Upper lobe of left lung (tissue), 6 donors: ENCODE measurements at regions not wholly inside any gene's neighbourhood (a gene's known extent, or its start where the extent isn't known, plus 50 kb on each side); places are given as distances from the start of the nearest gene placed in this dataset.

ENCODE experiments used
- ATAC-seq, 2 donors: fragments of 200-7000 bp; cut with Tn5 transposase; one replicate each; pipeline ENCODE4 v1.9.1; 2022; ENCODE audit warnings: mild to moderate bottlenecking in 2 of 2, moderate library complexity in 2 of 2; ENCODE audit not compliant: low FRiP score in 2 of 2
- DNase-seq, 2 donors: peaks; one replicate each; pipeline ENCODE4 v3.0.0-alpha.2; 2019 to 2020
- H3K27ac ChIP-seq, 4 donors: fragments of 200-600 bp; sonication (generic); one replicate each; pipeline ENCODE4 v1.5.1; 2016 to 2019
- H3K27me3 ChIP-seq, 4 donors: fragments of 200-600 bp; sonication (generic); one replicate each; pipeline ENCODE4 v1.5.1; 2017 to 2019
- H3K36me3 ChIP-seq, 4 donors: fragments of 200-600 bp; sonication (generic); one replicate each; pipeline ENCODE4 v1.5.1; 2016 to 2019
- H3K4me1 ChIP-seq, 4 donors: fragments of 200-600 bp; sonication (generic); one replicate each; pipeline ENCODE4 v1.5.1; 2018 to 2019
- H3K4me3 ChIP-seq, 4 donors: fragments of 200-600 bp; sonication (generic); one replicate each; pipeline ENCODE4 v1.5.1; 2017 to 2019; ENCODE audit warnings: mild to moderate bottlenecking in 2 of 4, moderate library complexity in 1 of 4
- H3K9me3 ChIP-seq, 4 donors: fragments of 200-600 bp; sonication (generic); one replicate each; pipeline ENCODE4 v1.5.1; 2018 to 2019
- CTCF ChIP-seq, 6 experiments: fragments of 450-650 bp in 4 of 6; fragments of 200-600 bp in 2 of 6; sonication (generic) in 2 of 6; IDR thresholded peaks; one replicate each; pipeline ENCODE4 v1.5.1; 2016 to 2019; ENCODE audit warnings: antibody characterized with exemption in 6 of 6
- EP300 ChIP-seq, 4 donors: sonication (generic); formaldehyde crosslinking; IDR thresholded peaks; one replicate each; pipeline ENCODE4 v1.5.1; 2017; ENCODE audit warnings: antibody characterized with exemption in 4 of 4, control low read depth in 2 of 4
- POLR2A ChIP-seq, 4 donors: fragments of 450-650 bp; IDR thresholded peaks; one replicate each; pipeline ENCODE4 v1.5.1; 2016 to 2017; ENCODE audit warnings: antibody characterized with exemption in 4 of 4, mild to moderate bottlenecking in 2 of 4
- POLR2AphosphoS5 ChIP-seq, 2 donors: sonication (generic); formaldehyde crosslinking; IDR thresholded peaks; one replicate each; pipeline ENCODE4 v1.5.1; 2017; ENCODE audit warnings: antibody characterized with exemption in 2 of 2
- WGBS, 2 donors: methylation state at CpG; one replicate each; pipeline ENCODE4 v1.1.5; 2017 to 2018; 5-methylcytosine and 5-hydroxymethylcytosine counted together
- donor health status: DM: no; HTN: no; CAD: no; lungs with moderate emphysema.
- donor health status: DM: no; HTN: yes; CAD: no; lungs with severe emphysema.

GRCh38 chr1:229846351-229846750 lies 220.3 kb downstream of the URB2 start:
- H3K4me1 ChIP-seq = peaks cover 0 to 13% (median 8%) of the 10 kb centered on the region in 4 donors
- H3K4me3 ChIP-seq = no peak overlapping the region
- no peak for DNase-seq
- ATAC-seq = no peak
- H3K36me3 ChIP-seq = no peaks in the 10 kb centered on the region
- no peaks in the 10 kb centered on the region for H3K9me3 ChIP-seq
- WGBS, 2 donors = 89 to 92% methylated on average over 5 of the region's 5 CpGs
- H3K27me3 ChIP-seq = no peaks in the 10 kb centered on the region
- no peak overlapping the region for H3K27ac ChIP-seq
- TF ChIP-seq POLR2A (IDR thresholded peaks at IDR 0.05) (no peak), POLR2AphosphoS5 (IDR thresholded peaks at IDR 0.05) (no peak), EP300 (IDR thresholded peaks at IDR 0.05) (no peak), CTCF (IDR thresholded peaks at IDR 0.05) (no peak)

DNA sequence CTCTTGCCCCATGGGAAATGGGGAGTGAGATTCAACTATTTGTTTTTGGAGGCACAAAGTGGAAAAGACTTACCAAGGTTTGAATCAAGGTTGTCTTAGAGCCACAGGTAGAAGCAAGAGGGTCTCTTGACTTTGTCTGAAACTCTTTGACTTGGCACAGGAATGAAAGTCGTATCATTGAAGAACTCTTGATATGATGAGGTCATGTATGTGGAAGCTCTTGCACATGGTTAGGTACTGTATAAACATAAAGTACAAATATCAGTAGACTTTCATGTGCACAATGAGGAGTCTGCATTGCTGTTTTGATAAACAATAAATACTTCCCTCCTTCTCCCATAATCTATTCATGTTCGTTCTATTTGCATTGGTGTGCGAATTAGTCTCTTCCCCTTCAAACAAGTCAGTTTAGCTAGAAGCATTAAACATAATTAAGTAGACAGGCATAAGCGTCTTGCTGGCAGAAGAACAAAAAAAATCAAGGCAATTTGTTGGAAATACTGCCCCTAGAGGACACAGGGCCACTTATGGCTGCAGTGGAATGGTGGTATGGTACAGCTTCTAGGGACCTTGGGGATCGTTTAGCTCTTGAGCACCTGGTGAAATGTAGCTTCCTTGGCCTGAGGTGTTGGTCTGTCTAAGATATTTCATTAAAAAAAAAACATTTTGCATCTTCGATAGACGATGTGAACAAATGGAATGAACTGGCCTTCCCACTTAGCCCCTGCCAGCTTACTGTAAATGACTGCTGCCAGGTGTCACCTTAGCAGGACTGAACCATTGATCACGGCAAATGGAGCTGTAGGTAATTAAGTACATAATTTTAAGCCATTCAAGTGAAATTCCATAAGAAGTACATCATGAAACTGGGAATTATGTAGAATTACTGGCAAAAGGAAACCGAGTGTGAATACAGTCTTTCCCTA lies 218.0 kb upstream of the GALNT2 start:
- peak overlapping the region in 1 of 4 donors; percentile 7 for H3K27ac ChIP-seq
- no peaks in the 10 kb centered on the region for H3K36me3 ChIP-seq
- WGBS, 2 donors = 58 to 63% methylated on average over 9 of the region's 9 CpGs
- no peak overlapping the region for H3K4me3 ChIP-seq
- ATAC-seq (no peak), DNase-seq (no peak)
- no peak for TF ChIP-seq POLR2AphosphoS5 (IDR thresholded peaks at IDR 0.05)
- TF ChIP-seq CTCF (IDR thresholded peaks at IDR 0.05) = peak in 4 of 6 experiments; percentile 21 to 45 (median 30)
- H3K27me3 ChIP-seq = no peaks in the 10 kb centered on the region
- peaks cover 0 to 10% (median 7%) of the 10 kb centered on the region in 4 donors for H3K4me1 ChIP-seq
- H3K9me3 ChIP-seq = no peaks in the 10 kb centered on the region

DNA sequence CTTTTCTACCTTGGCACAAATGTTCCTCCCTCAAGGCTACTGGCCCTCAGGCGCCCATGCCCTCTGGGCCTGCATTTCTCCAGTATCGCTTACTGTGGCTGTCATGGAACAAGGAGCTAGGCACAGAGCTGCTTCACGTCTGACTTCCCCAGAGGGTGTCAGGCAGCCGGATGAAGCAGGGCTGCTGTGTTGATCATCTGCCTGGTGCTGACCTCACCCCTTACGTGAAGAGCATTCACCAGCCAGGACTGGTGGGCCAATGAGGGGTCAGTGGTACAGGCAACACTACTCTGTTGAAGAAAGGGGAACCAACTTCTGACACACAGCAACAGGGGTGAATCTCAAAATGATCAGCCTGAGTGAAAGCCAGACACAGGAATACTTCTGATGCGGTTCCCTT lies 215.5 kb upstream of the GALNT2 start:
- no peaks in the 10 kb centered on the region for H3K27me3 ChIP-seq
- no peak overlapping the region for H3K27ac ChIP-seq
- H3K9me3 ChIP-seq = no peaks in the 10 kb centered on the region
- TF ChIP-seq POLR2A (IDR thresholded peaks at IDR 0.05) (no peak), CTCF (IDR thresholded peaks at IDR 0.05) (no peak), EP300 (IDR thresholded peaks at IDR 0.05) (no peak), POLR2AphosphoS5 (IDR thresholded peaks at IDR 0.05) (no peak)
- H3K4me1 ChIP-seq = no peaks in the 10 kb centered on the region
- no peak for DNase-seq
- H3K36me3 ChIP-seq = no peaks in the 10 kb centered on the region
- no peak overlapping the region for H3K4me3 ChIP-seq
- no peak for ATAC-seq
- WGBS, 2 donors = 85 to 94% methylated on average over 3 to 6 of the region's 6 CpGs

DNA sequence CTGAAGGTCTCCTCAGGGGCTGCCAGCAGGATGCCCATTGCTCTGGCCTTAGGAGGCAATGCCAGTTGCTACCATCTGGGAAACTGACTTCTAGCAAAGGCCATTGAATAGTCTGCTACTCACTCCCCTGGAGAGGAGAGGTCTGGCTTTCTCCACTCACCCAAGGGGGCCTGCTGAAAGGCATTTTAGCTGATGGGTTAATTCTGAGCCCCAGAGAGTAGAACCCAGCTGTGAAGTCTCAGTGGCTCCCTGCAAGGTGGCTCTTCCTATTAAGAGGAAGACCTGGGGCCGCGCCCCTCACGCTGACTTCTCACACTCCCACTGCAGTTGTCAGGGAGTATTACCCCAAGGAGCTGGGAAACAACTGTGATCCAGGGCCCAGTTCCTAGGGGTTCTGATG lies 213.3 kb upstream of the GALNT2 start:
- ATAC-seq (no peak), DNase-seq (no peak)
- H3K9me3 ChIP-seq = no peaks in the 10 kb centered on the region
- H3K4me1 ChIP-seq = no peaks in the 10 kb centered on the region
- 95% methylated on average over 3 of the region's 3 CpGs for WGBS, 2 donors
- no peaks in the 10 kb centered on the region for H3K36me3 ChIP-seq
- no peak overlapping the region for H3K4me3 ChIP-seq
- H3K27me3 ChIP-seq = no peaks in the 10 kb centered on the region
- TF ChIP-seq EP300 (IDR thresholded peaks at IDR 0.05) = no peak
- no peak for TF ChIP-seq POLR2AphosphoS5 (IDR thresholded peaks at IDR 0.05)
- no peak for TF ChIP-seq CTCF (IDR thresholded peaks at IDR 0.05)
- no peak for TF ChIP-seq POLR2A (IDR thresholded peaks at IDR 0.05)
- H3K27ac ChIP-seq = no peak overlapping the region

GRCh38 chr1:229854620-229855019 lies 212.4 kb upstream of the GALNT2 start:
- DNase-seq = no peak
- TF ChIP-seq CTCF (IDR thresholded peaks at IDR 0.05) = no peak
- no peak for TF ChIP-seq EP300 (IDR thresholded peaks at IDR 0.05)
- TF ChIP-seq POLR2AphosphoS5 (IDR thresholded peaks at IDR 0.05) = no peak
- no peak for TF ChIP-seq POLR2A (IDR thresholded peaks at IDR 0.05)
- ATAC-seq = no peak
- H3K4me1 ChIP-seq = no peaks in the 10 kb centered on the region
- no peaks in the 10 kb centered on the region for H3K27me3 ChIP-seq
- H3K27ac ChIP-seq = no peak overlapping the region
- 70 to 96% methylated on average over 1 of the region's 1 CpG for WGBS, 2 donors
- H3K4me3 ChIP-seq = no peak overlapping the region
- no peaks in the 10 kb centered on the region for H3K36me3 ChIP-seq
- H3K9me3 ChIP-seq = no peaks in the 10 kb centered on the region
